GM19238 (cell line): ENCODE measurements at regions not wholly inside any gene's neighbourhood (a gene's known extent, or its start where the extent isn't known, plus 50 kb on each side); places are given as distances from the start of the nearest gene placed in this dataset.

Source experiments
- DNase-seq: peaks from one replicate; pipeline ENCODE4 v3.0.0; 2011; ENCODE audit warnings: low spot score; ENCODE audit not compliant: insufficient read length

DNA sequence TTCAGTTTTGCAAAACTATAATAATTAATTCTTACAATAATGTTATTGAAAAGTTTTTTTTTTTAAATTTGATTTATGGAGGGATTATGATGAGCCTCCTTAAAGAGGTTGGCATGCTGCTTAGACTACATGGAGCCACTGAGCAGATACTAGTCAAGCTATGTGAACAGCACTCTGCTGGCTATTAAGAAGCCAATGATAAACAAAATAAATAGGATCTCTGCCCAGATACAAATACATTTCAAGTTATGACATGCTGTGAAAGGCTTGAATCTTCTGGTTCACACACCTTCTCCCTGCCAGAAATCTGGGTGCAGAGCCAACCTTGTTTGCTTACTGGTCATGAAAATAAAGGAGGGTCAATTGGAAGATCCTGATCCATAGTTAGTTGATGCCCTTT lies 107.4 kb upstream of the NAV3 start:
- DNase-seq, result no peak

DNA sequence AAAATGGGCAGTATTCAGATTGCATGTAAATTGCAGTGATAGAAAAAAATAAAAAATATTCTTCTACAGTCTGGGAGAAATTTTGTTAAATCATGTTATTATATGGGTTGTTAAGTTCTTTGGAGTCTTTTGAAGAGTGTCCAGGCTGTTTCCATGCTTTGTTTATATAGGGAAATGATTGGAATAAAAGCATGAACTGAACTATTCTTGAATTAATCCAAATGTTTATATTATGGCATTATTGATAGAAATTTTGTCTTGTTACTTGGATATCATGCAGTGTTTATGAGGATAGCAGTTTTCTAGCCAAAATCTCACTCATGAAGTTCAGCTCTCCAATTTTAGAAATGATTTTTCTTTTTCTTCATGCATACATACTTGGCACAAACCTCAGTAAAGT lies 108.2 kb upstream of the NAV3 start:
- no peak for DNase-seq

DNA sequence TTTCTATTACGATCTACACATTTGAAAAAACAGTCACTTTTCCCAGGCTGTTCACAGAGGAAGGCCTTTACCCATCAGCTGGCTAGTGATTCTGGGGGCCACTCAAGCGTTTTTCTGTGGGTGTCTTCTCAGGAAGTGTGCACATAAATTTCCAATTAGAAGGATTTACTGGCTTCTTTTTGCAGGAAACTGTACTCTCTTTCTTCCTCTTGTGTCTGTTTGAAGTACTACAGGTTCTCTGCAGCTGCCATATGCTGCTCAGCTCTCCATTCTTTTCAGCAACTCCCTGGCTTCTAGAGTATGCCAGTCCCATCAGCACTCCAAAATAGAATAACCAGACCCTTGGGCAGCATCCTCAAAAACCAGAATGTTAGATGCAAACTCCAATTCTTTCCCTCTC lies 110.4 kb upstream of the NAV3 start:
- DNase-seq, result no peak

- no peak for DNase-seq
Measured at GRCh38 chr12:77710209-77710608, 120.5 kb upstream of the NAV3 start.

DNA sequence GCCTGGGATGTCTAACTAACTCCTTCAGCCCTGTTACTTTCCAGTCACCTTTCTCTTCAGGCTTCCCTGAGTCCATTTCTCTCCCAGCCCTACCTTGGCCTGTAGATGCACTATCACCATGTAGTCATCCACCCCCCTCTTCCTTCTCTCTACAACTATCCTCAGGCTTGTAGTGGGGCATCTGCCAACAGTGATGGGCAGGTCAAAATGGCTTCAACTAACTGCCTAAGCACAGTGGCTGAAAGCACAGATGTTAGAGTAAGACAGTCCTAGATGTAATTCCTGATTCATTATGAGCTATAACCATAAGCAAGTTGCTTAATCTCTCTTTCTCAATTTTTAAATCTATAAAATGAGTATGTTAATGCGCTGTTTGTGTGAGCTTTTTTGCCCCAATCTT lies 133.6 kb upstream of the NAV3 start:
- no peak for DNase-seq

GRCh38 chr12:77696183-77696582 lies 134.5 kb upstream of the NAV3 start:
- no peak for DNase-seq

- no peak for DNase-seq
Measured at GRCh38 chr12:77689510-77690086, 141.1 kb upstream of the NAV3 start.

- DNase-seq, result no peak
Measured at GRCh38 chr12:77687321-77687720, 143.4 kb upstream of the NAV3 start.

- no peak for DNase-seq
Measured at GRCh38 chr12:77686760-77687159, 143.9 kb upstream of the NAV3 start.

- DNase-seq, result no peak
Measured at GRCh38 chr12:77685901-77686300, 144.8 kb upstream of the NAV3 start.

DNA sequence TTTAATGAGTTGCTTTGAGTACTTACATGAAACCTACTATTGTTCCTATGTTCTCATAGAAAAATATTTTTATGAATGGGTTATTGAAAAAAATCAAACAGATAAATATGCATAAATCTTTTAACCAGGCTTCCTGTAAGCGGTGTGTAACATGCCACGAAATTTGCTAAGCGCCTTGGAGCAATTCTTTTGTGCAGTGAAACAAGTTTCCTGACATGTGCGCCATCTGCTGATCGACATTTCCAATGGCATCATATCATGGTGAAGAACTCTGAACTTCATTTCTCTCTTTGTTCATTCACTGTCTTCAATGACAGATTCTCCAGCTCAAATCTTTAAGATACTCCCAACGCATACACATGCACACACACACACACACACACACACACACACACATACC lies 145.6 kb upstream of the NAV3 start:
- peak; percentile 1 for DNase-seq

DNA sequence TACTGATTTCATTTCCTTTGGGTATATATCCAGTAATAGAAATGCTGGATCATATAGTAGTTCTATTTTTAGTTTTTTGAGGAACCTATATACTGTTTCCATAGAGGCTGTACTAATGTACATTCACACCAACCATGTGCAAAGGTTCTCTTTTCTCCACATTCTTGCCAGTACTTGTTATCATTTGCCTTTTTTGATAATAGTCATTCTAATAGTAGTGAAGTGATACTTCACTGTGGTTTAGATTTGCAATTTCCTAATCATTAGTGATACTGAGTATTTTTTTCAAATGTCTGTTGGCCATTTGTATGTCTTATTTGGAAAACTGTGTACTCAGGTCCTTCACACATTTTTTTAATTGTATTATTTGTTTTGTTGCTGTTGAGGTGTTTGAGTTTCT lies 148.2 kb upstream of the NAV3 start:
- DNase-seq, result no peak

DNA sequence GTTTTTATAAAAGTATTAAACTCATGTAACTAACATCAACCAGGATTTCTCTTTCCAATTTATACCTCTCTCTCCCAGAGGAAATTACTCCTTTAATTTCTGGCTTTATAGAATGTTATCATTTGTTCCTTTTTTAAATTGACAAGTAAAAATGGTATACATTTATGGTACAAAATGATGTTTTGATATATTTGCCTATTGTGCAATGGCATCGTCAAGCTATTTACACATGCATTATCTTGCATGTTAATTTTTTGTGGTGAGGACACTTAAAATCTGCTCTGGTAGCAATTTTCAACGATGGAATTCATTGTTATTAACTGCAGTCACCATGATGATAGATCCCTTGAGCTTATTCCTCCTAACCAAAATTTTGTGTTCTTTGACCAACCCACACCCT lies 149.0 kb upstream of the NAV3 start:
- no peak for DNase-seq

- no peak for DNase-seq
Measured at GRCh38 chr12:77679686-77680085, 151.0 kb upstream of the NAV3 start.

DNA sequence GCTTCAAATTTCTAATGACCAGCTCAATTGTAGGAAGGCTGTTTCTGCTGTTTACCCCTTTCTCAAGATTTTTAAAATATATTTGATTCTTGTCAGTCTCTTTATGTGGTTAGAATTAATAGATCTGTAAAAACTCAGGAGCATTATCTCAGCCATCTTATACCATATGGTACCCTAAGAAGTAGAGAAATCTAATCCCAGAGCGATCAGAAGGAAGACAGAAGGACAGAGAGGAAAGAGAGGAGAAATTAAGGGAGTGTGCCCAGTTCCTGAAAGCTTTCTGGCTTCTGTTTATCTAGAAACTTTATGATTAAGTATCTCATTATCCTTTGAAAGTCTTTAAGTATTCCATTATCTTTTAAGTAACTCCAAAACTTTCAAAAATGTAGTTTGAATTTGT lies 152.1 kb upstream of the NAV3 start:
- DNase-seq, result no peak

GRCh38 chr12:77667101-77667500 lies 163.6 kb upstream of the NAV3 start:
- DNase-seq, result no peak

- DNase-seq, result no peak
Measured at GRCh38 chr12:77648716-77649115, 182.0 kb upstream of the NAV3 start.

- DNase-seq, result no peak
Measured at GRCh38 chr12:77645966-77646598, 184.6 kb upstream of the NAV3 start.

DNA sequence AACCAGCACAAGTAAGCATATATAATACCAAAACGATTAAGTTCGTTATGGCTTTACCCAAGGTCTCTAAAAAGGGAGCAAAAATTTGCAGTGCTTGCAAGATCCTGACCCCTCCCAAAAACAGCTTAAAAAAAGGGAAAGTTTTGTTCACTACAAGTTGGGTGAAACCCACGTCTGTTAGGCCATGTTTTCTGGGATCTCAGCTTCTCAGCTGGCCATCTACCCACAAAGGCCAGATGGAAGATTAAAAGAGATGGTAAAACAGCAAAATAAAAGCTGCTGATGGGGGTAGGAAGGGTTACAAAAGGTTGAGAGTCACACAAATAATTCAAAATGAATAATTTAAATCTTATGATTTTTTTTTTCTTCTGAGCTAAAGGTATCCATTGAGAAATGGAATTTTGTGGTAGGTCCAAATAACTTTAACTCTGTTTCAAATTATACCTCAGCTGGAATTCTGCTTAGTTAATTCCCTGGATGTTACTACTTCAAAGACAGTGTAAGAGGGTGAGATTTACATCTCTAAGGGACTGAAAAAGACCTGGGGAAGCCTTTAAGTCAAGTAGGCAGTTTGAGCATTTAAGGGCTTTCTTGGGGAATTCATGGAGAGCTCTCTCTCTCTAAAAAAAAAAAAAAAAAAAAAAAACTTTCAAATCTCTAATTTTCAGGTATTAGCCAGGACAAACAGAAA lies 185.6 kb upstream of the NAV3 start:
- DNase-seq, result no peak

DNA sequence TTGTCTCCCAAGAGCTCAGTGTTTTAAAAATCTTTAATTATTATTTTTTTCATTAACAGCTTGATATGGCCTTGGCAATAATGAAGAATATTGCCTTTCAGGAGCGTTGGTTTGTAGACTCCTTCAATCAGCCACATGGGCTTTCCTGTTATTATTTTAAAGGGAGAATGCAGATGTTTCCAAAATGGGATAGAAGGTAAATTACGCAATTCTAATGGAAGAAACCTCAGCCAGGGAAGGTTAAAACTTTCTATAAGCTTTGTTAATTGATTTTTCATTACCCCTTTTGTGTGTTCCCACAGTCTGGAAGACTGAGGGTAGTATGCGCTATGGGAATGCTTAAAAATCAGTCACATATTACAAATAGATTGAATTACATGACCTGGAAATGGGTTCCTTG lies 188.4 kb upstream of the NAV3 start:
- DNase-seq, result no peak

DNA sequence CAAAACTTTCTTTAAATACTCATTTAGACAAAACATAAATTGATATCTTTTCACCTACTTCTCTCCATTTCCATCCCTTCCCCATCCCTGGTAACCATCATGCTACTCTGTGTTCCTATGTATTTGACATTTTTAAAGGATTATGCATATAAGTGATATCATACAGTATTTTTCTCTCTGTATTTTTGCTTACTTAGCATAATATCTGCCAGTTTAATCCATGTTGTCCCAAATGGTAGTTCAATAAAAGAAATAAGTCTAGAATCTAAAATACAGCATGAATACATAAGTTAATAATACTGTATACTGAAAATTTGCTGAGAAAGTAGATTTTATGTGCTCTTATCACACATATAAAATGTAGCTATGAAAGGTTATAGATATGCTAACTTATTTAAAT lies 190.3 kb upstream of the NAV3 start:
- no peak for DNase-seq

GRCh38 chr12:77630790-77631445 lies 199.8 kb upstream of the NAV3 start:
- no peak for DNase-seq

DNA sequence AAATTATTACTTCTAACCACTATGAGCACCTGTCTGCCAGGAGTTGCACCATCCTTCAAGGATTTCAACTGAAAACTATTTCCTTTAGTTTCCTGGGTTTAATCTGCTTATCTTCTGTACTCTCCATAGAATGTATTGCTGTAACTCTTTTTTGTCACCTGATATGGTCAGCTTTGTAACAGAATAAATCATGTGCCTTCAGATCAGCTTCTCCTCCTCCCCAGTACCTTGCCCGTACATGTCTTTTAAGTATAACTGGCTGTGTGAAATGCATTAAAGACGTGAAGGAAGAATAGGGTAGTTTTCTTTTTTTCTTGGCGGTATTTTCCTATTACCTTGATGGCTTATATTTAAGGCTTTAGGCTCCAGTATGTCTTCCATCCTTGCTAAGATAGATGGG lies 200.3 kb upstream of the NAV3 start:
- DNase-seq, result no peak
